IPS DF 6.9 (cell line): ENCODE measurements at regions not wholly inside any gene's neighbourhood (a gene's known extent, or its start where the extent isn't known, plus 50 kb on each side); places are given as distances from the start of the nearest gene placed in this dataset.

Experiments
- DNase-seq: peaks from one replicate; pipeline ENCODE4 v3.0.0-alpha.2; 2013; ENCODE audit warnings: low read depth, low spot score
- H3K27ac ChIP-seq: one replicate; pipeline ENCODE4 v1.5.1; 2013; ENCODE audit warnings: low read length, control low read depth
- H3K27me3 ChIP-seq: 2 replicates; pipeline ENCODE4 v1.6.1; 2013; ENCODE audit warnings: mild to moderate bottlenecking, low read length; ENCODE audit not compliant: control insufficient read depth, insufficient read depth
- H3K36me3 ChIP-seq: 2 replicates; pipeline ENCODE4 v1.6.1; 2013; ENCODE audit warnings: low read length; ENCODE audit not compliant: control insufficient read depth, insufficient read depth
- H3K4me1 ChIP-seq: 2 replicates; pipeline ENCODE4 v1.6.1; 2013; ENCODE audit warnings: low read length; ENCODE audit not compliant: control insufficient read depth, insufficient read depth
- H3K4me3 ChIP-seq: 2 replicates; pipeline ENCODE4 v1.5.1; 2013; ENCODE audit warnings: mild to moderate bottlenecking, low read length
- H3K9me3 ChIP-seq: 2 replicates; pipeline ENCODE4 v1.6.1; 2013; ENCODE audit warnings: low read length, inconsistent platforms; ENCODE audit not compliant: control insufficient read depth, insufficient read depth
- WGBS: extraction: QIAGEN DNeasy Blood & Tissue Kit; methylation state at CpG from one replicate; pipeline ENCODE4 v1.1.7; 2013; ENCODE audit warnings: mixed read lengths, missing lambda C conversion rate; ENCODE audit not compliant: insufficient read length, insufficient coverage; 5-methylcytosine and 5-hydroxymethylcytosine counted together

- Histone ChIP-seq H3K27me3 (no peaks in the 10 kb centered on the region), H3K4me3 (no peak overlapping the region), H3K36me3 (no peaks in the 10 kb centered on the region), H3K27ac (no peak overlapping the region), H3K4me1 (0 out of 2 replicates have a peak, but pooled peaks cover 2% of the 10 kb centered on the region), H3K9me3 (no peaks in the 10 kb centered on the region)
- no peak for DNase-seq
- no CpG with 5 or more reads among the region's 3 CpGs for WGBS
Measured at GRCh38 chr1:91619881-91620280, 119.2 kb downstream of the CDC7 start.

- WGBS = no CpG with 5 or more reads among the region's 3 CpGs
- no peak for DNase-seq
Measured at GRCh38 chr1:91621360-91621759, 120.7 kb downstream of the CDC7 start.

GRCh38 chr1:91621907-91622306, 121.3 kb downstream of the CDC7 start:
- H3K9me3 ChIP-seq = no peaks in the 10 kb centered on the region
- H3K27ac ChIP-seq = no peak overlapping the region
- no peaks in the 10 kb centered on the region for H3K36me3 ChIP-seq
- H3K4me1 ChIP-seq = 0 out of 2 replicates have a peak, but pooled peaks cover 2% of the 10 kb centered on the region
- H3K27me3 ChIP-seq = no peaks in the 10 kb centered on the region
- no CpG with 5 or more reads among the region's 2 CpGs for WGBS
- DNase-seq = no peak
- no peak overlapping the region for H3K4me3 ChIP-seq

More at GRCh38 chr1:91621360-91621759, 120.7 kb downstream of the CDC7 start:
- no peak overlapping the region for H3K27ac ChIP-seq
- no peaks in the 10 kb centered on the region for H3K9me3 ChIP-seq
- no peaks in the 10 kb centered on the region for H3K36me3 ChIP-seq
- H3K4me3 ChIP-seq = no peak overlapping the region
- H3K4me1 ChIP-seq = 0 out of 2 replicates have a peak, but pooled peaks cover 2% of the 10 kb centered on the region
- H3K27me3 ChIP-seq = no peaks in the 10 kb centered on the region

GRCh38 chr1:91622616-91623015, 122.0 kb downstream of the CDC7 start:
- WGBS = no CpG with 5 or more reads among the region's 3 CpGs
- Histone ChIP-seq H3K9me3 (no peaks in the 10 kb centered on the region), H3K36me3 (no peaks in the 10 kb centered on the region), H3K4me1 (no peaks in the 10 kb centered on the region), H3K4me3 (no peak overlapping the region), H3K27ac (no peak overlapping the region), H3K27me3 (no peaks in the 10 kb centered on the region)
- DNase-seq = no peak

GRCh38 chr1:91623020-91623419, 122.4 kb downstream of the CDC7 start:
- Histone ChIP-seq H3K4me1 (no peaks in the 10 kb centered on the region), H3K27ac (no peak overlapping the region), H3K36me3 (no peaks in the 10 kb centered on the region), H3K4me3 (no peak overlapping the region), H3K27me3 (no peaks in the 10 kb centered on the region), H3K9me3 (no peaks in the 10 kb centered on the region)
- DNase-seq = no peak
- WGBS = no CpG with 5 or more reads among the region's 2 CpGs

GRCh38 chr1:91624331-91624730, 123.7 kb downstream of the CDC7 start:
- H3K9me3 ChIP-seq = no peaks in the 10 kb centered on the region
- DNase-seq = no peak
- H3K4me1 ChIP-seq = no peaks in the 10 kb centered on the region
- H3K27ac ChIP-seq = no peak overlapping the region
- no peaks in the 10 kb centered on the region for H3K27me3 ChIP-seq
- no CpG with 5 or more reads among the region's 4 CpGs for WGBS
- H3K36me3 ChIP-seq = no peaks in the 10 kb centered on the region
- no peak overlapping the region for H3K4me3 ChIP-seq
